B cell (primary cell): ENCODE measurements at regions not wholly inside any gene's neighbourhood (a gene's known extent, or its start where the extent isn't known, plus 50 kb on each side); places are given as distances from the start of the nearest gene placed in this dataset.
"Not testable (repeated sequence)": the region's sequence is repeated elsewhere in the genome, so short reads cannot be mapped to it uniquely, and the experiment has no call there.

Experiments used
- ATAC-seq: fragments of 200-7000 bp; cut with Tn5 transposase; one replicate; pipeline ENCODE4 v1.10.0; 2021; ENCODE audit warnings: low read depth, mild to moderate bottlenecking, moderate number of reproducible peaks, moderate library complexity
- CTCF ChIA-PET: fragments of 350-600 bp; sonication (Branson Sonifier 250); formaldehyde crosslinking; loops from one replicate; lab custom pipeline; 2021; ENCODE audit warnings: antibody characterized with exemption, inconsistent platforms; lab: Charles Lee
- POLR2A ChIA-PET: fragments of 350-600 bp; sonication (Branson Sonifier 250); formaldehyde crosslinking; loops from one replicate; lab custom pipeline; 2021; ENCODE audit warnings: antibody characterized with exemption; lab: Charles Lee
- DNase-seq: peaks from one replicate; pipeline ENCODE4 v3.0.0; 2013
- H2AFZ ChIP-seq: 2 replicates; pipeline ENCODE4 v1.6.1; 2012; ENCODE audit warnings: mild to moderate bottlenecking, low read depth, low read length; ENCODE audit not compliant: insufficient read depth, poor library complexity, severe bottlenecking
- H3K27ac ChIP-seq, 2 donors: 1 replicate in 1 of 2; 2 replicates in 1 of 2; pipeline ENCODE4 v1.5.1; 2012 to 2013; ENCODE audit warnings: low read length in 2 of 2, mild to moderate bottlenecking in 2 of 2, moderate library complexity in 1 of 2
- H3K27me3 ChIP-seq, 4 experiments: fragments of 200-600 bp in 1 of 4; sonication (generic) in 1 of 4; replicated peaks in 1 of 4; 1 replicate in 2 of 4; 2 replicates in 2 of 4; pipeline versions ENCODE4 v1.6.1 to v1.7.0; 2013 to 2016; ENCODE audit warnings: low read length in 3 of 4, mild to moderate bottlenecking in 2 of 4, mixed read lengths in 1 of 4, moderate library complexity in 1 of 4; ENCODE audit not compliant: insufficient read depth in 4 of 4, control insufficient read depth in 3 of 4; ENCODE audit errors: control extremely low read depth in 1 of 4
- H3K36me3 ChIP-seq, 2 experiments: replicated peaks in 1 of 2; 1 replicate in 1 of 2; 2 replicates in 1 of 2; pipeline versions ENCODE4 v1.6.1 to v1.7.1; 2013; ENCODE audit warnings: low read length in 1 of 2; ENCODE audit not compliant: insufficient read depth in 2 of 2, control insufficient read depth in 1 of 2; ENCODE audit errors: control extremely low read depth in 1 of 2, extremely low read depth in 1 of 2
- H3K4me1 ChIP-seq, 2 donors: fragments of 200-600 bp in 1 of 2; sonication (generic) in 1 of 2; 1 replicate in 1 of 2; 2 replicates in 1 of 2; pipeline versions ENCODE4 v1.5.1 to v1.6.1; 2013 to 2017; ENCODE audit warnings: low read length in 2 of 2; ENCODE audit not compliant: control insufficient read depth in 2 of 2, insufficient read depth in 2 of 2
- H3K4me2 ChIP-seq: replicated peaks from 2 replicates; pipeline ENCODE3; 2012; ENCODE audit warnings: mild to moderate bottlenecking, low read depth, low read length; ENCODE audit not compliant: poor library complexity, severe bottlenecking
- H3K4me3 ChIP-seq, 5 experiments: fragments of 200-600 bp in 1 of 5; sonication (generic) in 1 of 5; 1 replicate in 3 of 5; 2 replicates in 2 of 5; pipeline versions ENCODE4 v1.5.1 to v1.7.0; 2011 to 2016; ENCODE audit warnings: low read length in 4 of 5, mild to moderate bottlenecking in 4 of 5, low read depth in 2 of 5, control low read depth in 1 of 5, moderate library complexity in 1 of 5; ENCODE audit not compliant: insufficient read depth in 1 of 5; ENCODE audit errors: control extremely low read depth in 1 of 5, extremely low read depth in 1 of 5
- H3K79me2 ChIP-seq: fragments of 200-600 bp; sonication (generic); one replicate; pipeline ENCODE4 v1.6.0; 2016; ENCODE audit warnings: low read length; ENCODE audit not compliant: control insufficient read depth, insufficient read depth
- H3K9ac ChIP-seq: fragments of 200-600 bp; sonication (generic); 2 replicates; pipeline ENCODE4 v1.6.1; 2017; ENCODE audit warnings: mild to moderate bottlenecking, low read length, moderate library complexity
- H3K9me3 ChIP-seq, 3 donors: one replicate each; pipeline versions ENCODE4 v1.6.1 to v1.7.1; 2013; ENCODE audit warnings: low read length in 2 of 3; ENCODE audit not compliant: control insufficient read depth in 2 of 3, insufficient read depth in 1 of 3; ENCODE audit errors: control extremely low read depth in 1 of 3
- H4K20me1 ChIP-seq: 2 replicates; pipeline ENCODE4 v1.6.0; 2012; ENCODE audit warnings: mild to moderate bottlenecking, low read length; ENCODE audit not compliant: insufficient read depth, control insufficient read depth, poor library complexity, severe bottlenecking
- H3K27ac Mint-ChIP-seq: one replicate; pipeline ENCODE4 v1.8.0; 2021; ENCODE audit warnings: mixed read lengths
- H3K27me3 Mint-ChIP-seq: one replicate; pipeline ENCODE4 v1.8.0; 2021; ENCODE audit warnings: mixed read lengths
- H3K4me1 Mint-ChIP-seq: one replicate; pipeline ENCODE4 v1.8.0; 2021; ENCODE audit warnings: mixed read lengths
- H3K4me3 Mint-ChIP-seq: one replicate; pipeline ENCODE4 v1.8.0; 2021; ENCODE audit warnings: mixed read lengths
- H3K9me3 Mint-ChIP-seq: one replicate; pipeline ENCODE4 v1.8.0; 2022; ENCODE audit warnings: mixed read lengths; ENCODE audit not compliant: insufficient read depth
- EZH2 ChIP-seq: IDR thresholded peaks from 2 replicates; pipeline ENCODE4 v1.6.1; 2012; ENCODE audit warnings: borderline replicate concordance, low read depth, mild to moderate bottlenecking, moderate library complexity, low read length; ENCODE audit not compliant: insufficient read depth, poor library complexity, severe bottlenecking
- WGBS: methylation state at CpG from one replicate; pipeline ENCODE4 v1.1.5; 2013; ENCODE audit warnings: missing lambda C conversion rate; ENCODE audit not compliant: insufficient coverage; 5-methylcytosine and 5-hydroxymethylcytosine counted together
- intact Hi-C: fragments of 100-400 bp; cut with micrococcal nuclease; formaldehyde crosslinking; loops from one replicate; pipeline ENCODE4 v1.10.0; 2022
- TF ChIP-seq, protein P1 (sequence below): fragments of 200-600 bp; IDR thresholded peaks from one replicate; pipeline ENCODE4 v1.8.0; 2022; ENCODE audit warnings: antibody characterized with exemption, mild to moderate bottlenecking

DNA sequence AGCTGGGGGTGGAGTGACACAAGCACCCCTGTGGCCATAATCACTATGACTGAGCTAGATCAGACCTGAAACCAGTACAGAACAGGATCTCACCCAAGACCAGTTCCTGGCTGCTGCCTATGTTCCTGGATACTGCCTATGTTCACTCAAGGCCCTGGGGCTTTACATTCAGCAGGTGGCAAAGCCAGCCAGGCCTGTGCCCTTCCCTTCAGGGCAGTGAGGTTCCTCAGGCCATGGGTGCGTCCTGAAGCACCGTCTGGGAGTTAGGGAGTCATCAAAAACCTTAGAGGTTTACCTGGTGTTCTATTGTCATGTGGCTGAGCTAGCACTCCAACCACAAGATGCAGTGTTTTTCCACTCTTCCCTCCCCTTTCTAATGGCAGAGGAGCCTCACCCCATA is 419.8 kb downstream of the TMEM232 start:
- no peaks in the 10 kb centered on the region for H3K36me3 ChIP-seq

DNA sequence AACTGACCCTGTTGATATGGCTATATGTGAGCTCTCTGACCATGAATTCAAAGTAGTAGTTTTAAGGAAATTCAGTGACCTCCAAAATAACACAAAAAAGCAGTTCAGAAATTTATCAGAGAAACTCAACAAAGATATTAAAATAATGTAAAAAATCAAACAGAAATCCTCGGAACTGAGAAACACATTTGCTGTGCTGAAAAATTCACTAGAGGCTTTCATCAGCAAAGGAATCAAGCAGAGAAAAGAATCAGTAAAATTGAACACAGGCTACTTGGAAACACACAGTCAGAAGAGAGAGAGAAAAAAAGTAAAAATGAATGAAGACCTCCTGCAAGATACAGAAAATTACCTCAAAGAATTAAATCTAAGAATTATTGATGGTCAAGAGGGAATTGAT is 417.2 kb downstream of the TMEM232 start:
- Histone ChIP-seq H3K79me2 (no peaks in the 10 kb centered on the region), H3K4me3 (no peak overlapping the region), H2AFZ (no peak overlapping the region), H3K9ac (no peak overlapping the region), H3K36me3 (no peaks in the 10 kb centered on the region), H3K4me2 (no peak overlapping the region), H3K27me3 (no peaks in the 10 kb centered on the region), H4K20me1 (no peaks in the 10 kb centered on the region), H3K4me1 (no peaks in the 10 kb centered on the region), H3K27ac (no peak overlapping the region), H3K9me3 (peaks cover 0 to 10% (median 0%) of the 10 kb centered on the region in 3 donors)
- WGBS, result no CpG with 5 or more reads among the region's 1 CpG
- no peak for DNase-seq
- Mint-ChIP-seq H3K9me3 (peaks cover 3% of the 10 kb centered on the region), H3K4me3 (no peak overlapping the region), H3K4me1 (no peaks in the 10 kb centered on the region), H3K27me3 (no peaks in the 10 kb centered on the region), H3K27ac (no peak overlapping the region)
- intact Hi-C loops, result no loop called here
- TF ChIP-seq, protein P1, sequence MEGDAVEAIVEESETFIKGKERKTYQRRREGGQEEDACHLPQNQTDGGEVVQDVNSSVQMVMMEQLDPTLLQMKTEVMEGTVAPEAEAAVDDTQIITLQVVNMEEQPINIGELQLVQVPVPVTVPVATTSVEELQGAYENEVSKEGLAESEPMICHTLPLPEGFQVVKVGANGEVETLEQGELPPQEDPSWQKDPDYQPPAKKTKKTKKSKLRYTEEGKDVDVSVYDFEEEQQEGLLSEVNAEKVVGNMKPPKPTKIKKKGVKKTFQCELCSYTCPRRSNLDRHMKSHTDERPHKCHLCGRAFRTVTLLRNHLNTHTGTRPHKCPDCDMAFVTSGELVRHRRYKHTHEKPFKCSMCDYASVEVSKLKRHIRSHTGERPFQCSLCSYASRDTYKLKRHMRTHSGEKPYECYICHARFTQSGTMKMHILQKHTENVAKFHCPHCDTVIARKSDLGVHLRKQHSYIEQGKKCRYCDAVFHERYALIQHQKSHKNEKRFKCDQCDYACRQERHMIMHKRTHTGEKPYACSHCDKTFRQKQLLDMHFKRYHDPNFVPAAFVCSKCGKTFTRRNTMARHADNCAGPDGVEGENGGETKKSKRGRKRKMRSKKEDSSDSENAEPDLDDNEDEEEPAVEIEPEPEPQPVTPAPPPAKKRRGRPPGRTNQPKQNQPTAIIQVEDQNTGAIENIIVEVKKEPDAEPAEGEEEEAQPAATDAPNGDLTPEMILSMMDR, result no peak
- no peak for TF ChIP-seq EZH2
- ChIA-PET CTCF (no interaction called here), POLR2A (no interaction called here)
- no peak for ATAC-seq

More for the DNA sequence above, 419.8 kb downstream of the TMEM232 start:
- Histone ChIP-seq H3K4me1 (no peaks in the 10 kb centered on the region), H3K4me3 (no peak overlapping the region), H3K4me2 (no peak overlapping the region), H3K79me2 (no peaks in the 10 kb centered on the region), H2AFZ (no peak overlapping the region), H3K27ac (no peak overlapping the region), H3K27me3 (no peaks in the 10 kb centered on the region), H3K9ac (no peak overlapping the region), H3K9me3 (peaks cover 0 to 10% (median 0%) of the 10 kb centered on the region in 3 donors), H4K20me1 (no peaks in the 10 kb centered on the region)
- WGBS, result no CpG with 5 or more reads among the region's 2 CpGs
- ChIA-PET CTCF (no interaction called here), POLR2A (no interaction called here)
- Mint-ChIP-seq H3K27ac (no peak overlapping the region), H3K4me3 (no peak overlapping the region), H3K27me3 (no peaks in the 10 kb centered on the region), H3K9me3 (peaks cover 3% of the 10 kb centered on the region), H3K4me1 (no peaks in the 10 kb centered on the region)
- no peak for ATAC-seq
- TF ChIP-seq EZH2, result no peak
- TF ChIP-seq, protein P1, result no peak
- intact Hi-C loops, result no loop called here
- no peak for DNase-seq

DNA sequence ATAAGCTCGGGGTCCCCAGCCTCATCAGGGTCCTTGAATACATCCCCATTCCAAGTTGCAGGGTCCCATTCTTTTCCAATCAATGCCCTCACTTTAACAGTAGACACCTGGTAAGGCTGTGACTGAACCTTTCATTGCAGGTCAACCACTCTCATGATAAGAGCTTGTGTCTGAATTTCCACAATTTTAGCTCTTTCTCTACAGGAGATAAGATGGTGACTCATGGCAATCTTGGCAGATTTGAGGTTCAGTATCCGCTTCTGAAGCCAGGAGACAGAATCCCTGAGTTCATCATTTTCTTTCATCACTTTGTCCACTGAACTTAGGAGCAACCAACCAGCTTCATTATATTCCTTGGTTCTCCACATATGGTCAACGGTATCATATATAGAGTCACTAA is 409.9 kb downstream of the TMEM232 start:
- DNase-seq, H3K4me1 ChIP-seq, H3K9me3 ChIP-seq, H3K27me3 Mint-ChIP-seq, H3K4me2 ChIP-seq, H3K27me3 ChIP-seq, H3K9ac ChIP-seq, H4K20me1 ChIP-seq, H3K4me3 ChIP-seq, H3K4me1 Mint-ChIP-seq, H3K27ac ChIP-seq, H3K79me2 ChIP-seq, intact Hi-C loops, H3K9me3 Mint-ChIP-seq, ATAC-seq, POLR2A ChIA-PET, H3K36me3 ChIP-seq, H3K27ac Mint-ChIP-seq, CTCF ChIA-PET, H3K4me3 Mint-ChIP-seq, H2AFZ ChIP-seq: not testable (repeated sequence)
- WGBS, result 0% methylated on average over 1 of the region's 3 CpGs
